WTC11 (cell line): ENCODE measurements at regions not wholly inside any gene's neighbourhood (a gene's known extent, or its start where the extent isn't known, plus 50 kb on each side); places are given as distances from the start of the nearest gene placed in this dataset.

Source experiments
- ATAC-seq: fragments of 200-7000 bp; cut with Tn5 transposase; 2 replicates; pipeline ENCODE4 v1.10.0; 2021; ENCODE audit warnings: mild to moderate bottlenecking, moderate library complexity
- CTCF ChIA-PET: fragments of 300-600 bp; sonication (Branson Sonifier 250); formaldehyde crosslinking; loops from one replicate; lab custom pipeline; 2021; ENCODE audit warnings: antibody characterized with exemption; lab: Charles Lee
- POLR2A ChIA-PET: fragments of 350-600 bp; sonication (Branson Sonifier 250); formaldehyde crosslinking; loops from one replicate; lab custom pipeline; 2021; ENCODE audit warnings: antibody characterized with exemption; lab: Charles Lee
- DNase-seq: peaks from one replicate; pipeline ENCODE4 v3.0.0; 2021; ENCODE audit warnings: low spot score
- H3K27ac Mint-ChIP-seq: 2 replicates; pipeline ENCODE4 v1.8.0; 2021; ENCODE audit warnings: mixed read lengths
- H3K27me3 Mint-ChIP-seq: 2 replicates; pipeline ENCODE4 v1.8.0; 2021; ENCODE audit warnings: low read depth, mild to moderate bottlenecking, moderate library complexity, mixed read lengths
- H3K36me3 Mint-ChIP-seq: 2 replicates; pipeline ENCODE4 v1.8.0; 2021; ENCODE audit warnings: mixed read lengths
- H3K4me1 Mint-ChIP-seq: 2 replicates; pipeline ENCODE4 v1.8.0; 2022; ENCODE audit warnings: mixed read lengths
- H3K4me3 Mint-ChIP-seq: 2 replicates; pipeline ENCODE4 v1.8.0; 2021; ENCODE audit warnings: mild to moderate bottlenecking, moderate library complexity, mixed read lengths
- H3K9me3 Mint-ChIP-seq: 2 replicates; pipeline ENCODE4 v1.8.0; 2021; ENCODE audit warnings: mixed read lengths
- AFF4 ChIP-seq: sonication (generic); formaldehyde crosslinking; IDR thresholded peaks from 2 replicates; pipeline ENCODE4 v1.8.1; 2023; ENCODE audit warnings: mild to moderate bottlenecking, missing genetic modification reagents, borderline replicate concordance
- CREM ChIP-seq: sonication (generic); formaldehyde crosslinking; IDR thresholded peaks from 2 replicates; pipeline ENCODE4 v1.8.1; 2022; ENCODE audit warnings: mild to moderate bottlenecking, missing genetic modification reagents, moderate library complexity
- E2F1 ChIP-seq: sonication (generic); formaldehyde crosslinking; IDR thresholded peaks from 2 replicates; pipeline ENCODE4 v1.8.0; 2022; ENCODE audit warnings: mild to moderate bottlenecking, missing genetic modification reagents
- ELF4 ChIP-seq: sonication (generic); formaldehyde crosslinking; IDR thresholded peaks from 2 replicates; pipeline ENCODE4 v1.8.1; 2022; ENCODE audit warnings: low read depth, mild to moderate bottlenecking, moderate library complexity, missing genetic modification reagents
- ERG ChIP-seq: fragments of 250-450 bp; sonication (Bioruptor Pico); IDR thresholded peaks from 2 replicates; pipeline ENCODE4 v1.8.0; 2021; ENCODE audit warnings: mild to moderate bottlenecking
- FOXP4 ChIP-seq: sonication (generic); formaldehyde crosslinking; IDR thresholded peaks from 2 replicates; pipeline ENCODE4 v1.8.0; 2022; ENCODE audit warnings: mild to moderate bottlenecking, missing genetic modification reagents
- HMGXB4 ChIP-seq: sonication (generic); formaldehyde crosslinking; IDR thresholded peaks from 2 replicates; pipeline ENCODE4 v1.8.1; 2023; ENCODE audit warnings: mild to moderate bottlenecking, moderate library complexity, missing genetic modification reagents
- JAZF1 ChIP-seq: fragments of 250-450 bp; sonication (Bioruptor Pico); IDR thresholded peaks from 2 replicates; pipeline ENCODE4 v1.9.0; 2021; ENCODE audit warnings: moderate library complexity, mild to moderate bottlenecking, inconsistent platforms
- KAT7 ChIP-seq: sonication (generic); formaldehyde crosslinking; IDR thresholded peaks from 2 replicates; pipeline ENCODE4 v1.8.1; 2023; ENCODE audit warnings: missing genetic modification reagents, mild to moderate bottlenecking, borderline replicate concordance
- MXD4 ChIP-seq: fragments of 250-450 bp; sonication (Bioruptor Pico); IDR thresholded peaks from 2 replicates; pipeline ENCODE4 v1.8.0; 2021; ENCODE audit warnings: mild to moderate bottlenecking, moderate library complexity, borderline replicate concordance
- NR2C2 ChIP-seq: sonication (generic); formaldehyde crosslinking; IDR thresholded peaks from 2 replicates; pipeline ENCODE4 v1.8.0; 2022; ENCODE audit warnings: mild to moderate bottlenecking, missing genetic modification reagents
- PRDM15 ChIP-seq: sonication (generic); formaldehyde crosslinking; IDR thresholded peaks from 2 replicates; pipeline ENCODE4 v1.8.0; 2022; ENCODE audit warnings: missing genetic modification reagents
- TEAD4 ChIP-seq: sonication (generic); formaldehyde crosslinking; IDR thresholded peaks from 2 replicates; pipeline ENCODE4 v1.8.0; 2022; ENCODE audit warnings: mild to moderate bottlenecking, missing genetic modification reagents
- ZNF219 ChIP-seq: sonication (generic); formaldehyde crosslinking; IDR thresholded peaks from 2 replicates; pipeline ENCODE4 v1.8.0; 2023; ENCODE audit warnings: missing genetic modification reagents, mild to moderate bottlenecking, borderline replicate concordance
- ZNF232 ChIP-seq: sonication (generic); formaldehyde crosslinking; IDR thresholded peaks from 2 replicates; pipeline ENCODE4 v1.8.0; 2022; ENCODE audit warnings: mild to moderate bottlenecking, missing genetic modification reagents

- TF ChIP-seq HMGXB4 (CRISPR knock-in tag), result no peak
- no peak for TF ChIP-seq TEAD4 (CRISPR knock-in tag)
Measured at GRCh38 chr6:86474081-86474480, 463.2 kb upstream of the HTR1E start (continued).

- H3K27ac Mint-ChIP-seq, result no peak overlapping the region
- DNase-seq, result no peak
- H3K9me3 Mint-ChIP-seq, result peaks cover 27% of the 10 kb centered on the region
- ATAC-seq, result no peak
- no peak overlapping the region for H3K4me3 Mint-ChIP-seq
- no peaks in the 10 kb centered on the region for H3K27me3 Mint-ChIP-seq
- CTCF ChIA-PET, result no interaction called here
- no peak for TF ChIP-seq PRDM15 (CRISPR knock-in tag)
- TF ChIP-seq KAT7 (CRISPR knock-in tag), result no peak
- no peak for TF ChIP-seq ERG (CRISPR knock-in tag)
- TF ChIP-seq FOXP4, result no peak
- no peak for TF ChIP-seq NR2C2 (CRISPR knock-in tag)
- no peak for TF ChIP-seq CREM (CRISPR knock-in tag)
- no peak for TF ChIP-seq JAZF1
- no peak for TF ChIP-seq ELF4 (CRISPR knock-in tag)
- no peak for TF ChIP-seq E2F1 (CRISPR knock-in tag)
- TF ChIP-seq AFF4 (CRISPR knock-in tag), result no peak
- no peak for TF ChIP-seq ZNF219
- no peak for TF ChIP-seq MXD4 (CRISPR knock-in tag)
- no peak for TF ChIP-seq ZNF232 (CRISPR knock-in tag)
- POLR2A ChIA-PET, result no interaction called here
- H3K4me1 Mint-ChIP-seq, result no peaks in the 10 kb centered on the region
- H3K36me3 Mint-ChIP-seq, result peaks cover 4% of the 10 kb centered on the region; the same call in 1 of the 2 replicates
Measured at GRCh38 chr6:86471791-86472190, 465.5 kb upstream of the HTR1E start.
